NCI-H1048 (cell line): ENCODE measurements at regions not wholly inside any gene's neighbourhood (a gene's known extent, or its start where the extent isn't known, plus 50 kb on each side); places are given as distances from the start of the nearest gene placed in this dataset.
"Not testable (repeated sequence)": the region's sequence is repeated elsewhere in the genome, so short reads cannot be mapped to it uniquely, and the experiment has no call there.

Experiments used
- DNase-seq: peaks from one replicate; lab custom pipeline; 2025; lab: John Stamatoyannopoulos, UW

- DNase-seq, result no peak
Measured at GRCh38 chr11:29484548-29484947, 532.3 kb downstream of the KCNA4 start.

- DNase-seq, result no peak
Measured at GRCh38 chr11:29483831-29484230, 533.0 kb downstream of the KCNA4 start.

GRCh38 chr11:29482510-29482909 is 534.3 kb downstream of the KCNA4 start:
- no peak for DNase-seq

GRCh38 chr11:29481738-29482137 is 535.1 kb downstream of the KCNA4 start:
- no peak for DNase-seq

GRCh38 chr11:29480981-29481380 is 535.8 kb downstream of the KCNA4 start:
- DNase-seq, result no peak

- no peak for DNase-seq
Measured at GRCh38 chr11:29458252-29458651, 558.6 kb downstream of the KCNA4 start.

GRCh38 chr11:29452146-29452545 is 564.7 kb downstream of the KCNA4 start:
- DNase-seq, result no peak

- DNase-seq, result no peak
Measured at GRCh38 chr11:29449281-29450074, 567.4 kb downstream of the KCNA4 start.

GRCh38 chr11:29448246-29448877 is 568.5 kb downstream of the KCNA4 start:
- DNase-seq, result no peak

GRCh38 chr11:29447821-29448220 is 569.0 kb downstream of the KCNA4 start:
- DNase-seq, result no peak

- DNase-seq, result no peak
Measured at GRCh38 chr11:29446132-29446531, 570.7 kb downstream of the KCNA4 start.

- DNase-seq, result not testable (repeated sequence)
Measured at GRCh38 chr11:29445191-29445590, 571.6 kb downstream of the KCNA4 start.

- DNase-seq, result no peak
Measured at GRCh38 chr11:29438815-29439214, 578.0 kb downstream of the KCNA4 start.

GRCh38 chr11:29435421-29435820 is 581.4 kb downstream of the KCNA4 start:
- DNase-seq, result no peak

- DNase-seq, result peak; percentile 30
Measured at GRCh38 chr11:29432719-29433325, 584.0 kb downstream of the KCNA4 start.

- DNase-seq, result no peak
Measured at GRCh38 chr11:29405305-29405704, 611.5 kb downstream of the KCNA4 start.

GRCh38 chr11:29395555-29396072 is 621.2 kb downstream of the KCNA4 start:
- DNase-seq, result no peak

GRCh38 chr11:29389793-29390192 is 627.0 kb downstream of the KCNA4 start:
- DNase-seq, result no peak

GRCh38 chr11:29373725-29374124 is 643.1 kb downstream of the KCNA4 start:
- DNase-seq, result no peak

- DNase-seq, result no peak
Measured at GRCh38 chr11:29368126-29368525, 648.7 kb downstream of the KCNA4 start.

- no peak for DNase-seq
Measured at GRCh38 chr11:29364006-29364405, 652.8 kb downstream of the KCNA4 start.

- DNase-seq, result no peak
Measured at GRCh38 chr11:29361369-29361768, 655.5 kb downstream of the KCNA4 start.

- DNase-seq, result no peak
Measured at GRCh38 chr11:29353833-29354232, 663.0 kb downstream of the KCNA4 start.
